ENCODE measurements at regions not wholly inside any gene's neighbourhood (a gene's known extent, or its start where the extent isn't known, plus 50 kb on each side); places are given as distances from the start of the nearest gene placed in this dataset.

- no peaks in the 10 kb centered on the region for H3K9me3 ChIP-seq (ENCODE audit: insufficient read depth, low read length)
- no peaks in the 10 kb centered on the region for H3K36me3 ChIP-seq (ENCODE audit: low read length)
- H3K9me2 ChIP-seq (replicated peaks; ENCODE audit: insufficient read depth, low read length), result no peaks in the 10 kb centered on the region
- no peaks in the 10 kb centered on the region for H3F3A ChIP-seq (ENCODE audit: insufficient read depth)
- no peak overlapping the region for H2AFZ ChIP-seq (ENCODE audit: low read depth, low read length, severe bottlenecking)
- no peak overlapping the region for H3K4me3 ChIP-seq (ENCODE audit: insufficient read depth, low read length, poor library complexity, severe bottlenecking)
- TF ChIP-seq CTCF (IDR thresholded peaks at IDR 0.05; ENCODE audit: insufficient read depth, low read length, poor library complexity, severe bottlenecking), result no peak
- no peak for TF ChIP-seq EZH2phosphoT487 (conservative IDR thresholded peaks at IDR 0.05; ENCODE audit: low read length)
- H3K79me2 ChIP-seq (ENCODE audit: insufficient read depth, low read length), result no peaks in the 10 kb centered on the region
- no peaks in the 10 kb centered on the region for H4K20me1 ChIP-seq (ENCODE audit: low read depth, low read length)
- no peak overlapping the region for H3K9ac ChIP-seq (ENCODE audit: low read length)
- no peaks in the 10 kb centered on the region for H3K27me3 ChIP-seq (ENCODE audit: low read length)
- no peak overlapping the region for H3K4me2 ChIP-seq (ENCODE audit: low read depth, low read length, poor library complexity, severe bottlenecking)
- no peak overlapping the region for H3K27ac ChIP-seq (ENCODE audit: low read depth, low read length)
These were observed 972.2 kb downstream of the SQOR start for GRCh38 chr15:46607077-46607476.

- Histone ChIP-seq H3K36me3 (ENCODE audit: low read length) (no peaks in the 10 kb centered on the region), H3K27me3 (ENCODE audit: low read length) (no peaks in the 10 kb centered on the region), H3K9me3 (ENCODE audit: insufficient read depth, low read length) (no peaks in the 10 kb centered on the region), H2AFZ (ENCODE audit: low read depth, low read length, severe bottlenecking) (no peak overlapping the region), H3K4me2 (ENCODE audit: low read depth, low read length, poor library complexity, severe bottlenecking) (no peak overlapping the region), H3K9ac (ENCODE audit: low read length) (no peak overlapping the region), H3K9me2 (replicated peaks; ENCODE audit: insufficient read depth, low read length) (no peaks in the 10 kb centered on the region), H4K20me1 (ENCODE audit: low read depth, low read length) (no peaks in the 10 kb centered on the region), H3K4me3 (ENCODE audit: insufficient read depth, low read length, poor library complexity, severe bottlenecking) (no peak overlapping the region), H3K79me2 (ENCODE audit: insufficient read depth, low read length) (no peaks in the 10 kb centered on the region), H3F3A (ENCODE audit: insufficient read depth) (no peaks in the 10 kb centered on the region), H3K27ac (ENCODE audit: low read depth, low read length) (no peak overlapping the region)
- no peak for TF ChIP-seq CTCF (IDR thresholded peaks at IDR 0.05; ENCODE audit: insufficient read depth, low read length, poor library complexity, severe bottlenecking)
- no peak for TF ChIP-seq EZH2phosphoT487 (conservative IDR thresholded peaks at IDR 0.05; ENCODE audit: low read length)
These were observed 981.2 kb downstream of the SQOR start for GRCh38 chr15:46616033-46616432.

GRCh38 chr15:46617507-46617906 lies 982.7 kb downstream of the SQOR start:
- Histone ChIP-seq H3K36me3 (ENCODE audit: low read length) (no peaks in the 10 kb centered on the region), H3K9me3 (ENCODE audit: insufficient read depth, low read length) (no peaks in the 10 kb centered on the region), H3K9me2 (replicated peaks; ENCODE audit: insufficient read depth, low read length) (no peaks in the 10 kb centered on the region), H3K4me3 (ENCODE audit: insufficient read depth, low read length, poor library complexity, severe bottlenecking) (no peak overlapping the region), H3K27ac (ENCODE audit: low read depth, low read length) (no peak overlapping the region), H4K20me1 (ENCODE audit: low read depth, low read length) (no peaks in the 10 kb centered on the region), H3K4me2 (ENCODE audit: low read depth, low read length, poor library complexity, severe bottlenecking) (no peak overlapping the region), H3K79me2 (ENCODE audit: insufficient read depth, low read length) (no peaks in the 10 kb centered on the region), H3K27me3 (ENCODE audit: low read length) (no peaks in the 10 kb centered on the region), H3F3A (ENCODE audit: insufficient read depth) (no peaks in the 10 kb centered on the region), H2AFZ (ENCODE audit: low read depth, low read length, severe bottlenecking) (no peak overlapping the region), H3K9ac (ENCODE audit: low read length) (no peak overlapping the region)
- TF ChIP-seq EZH2phosphoT487 (conservative IDR thresholded peaks at IDR 0.05; ENCODE audit: low read length), result no peak
- no peak for TF ChIP-seq CTCF (IDR thresholded peaks at IDR 0.05; ENCODE audit: insufficient read depth, low read length, poor library complexity, severe bottlenecking)

Measured in SU-DHL-6 (cell line).